GM12874 (cell line): ENCODE measurements at regions not wholly inside any gene's neighbourhood (a gene's known extent, or its start where the extent isn't known, plus 50 kb on each side); places are given as distances from the start of the nearest gene placed in this dataset.

Source experiments
- TF ChIP-seq, protein P1 (sequence below): IDR thresholded peaks from 2 replicates; pipeline ENCODE4 v1.5.1; 2011; ENCODE audit warnings: low read depth, mild to moderate bottlenecking, control low read depth, low read length, moderate library complexity; ENCODE audit not compliant: insufficient read depth

DNA sequence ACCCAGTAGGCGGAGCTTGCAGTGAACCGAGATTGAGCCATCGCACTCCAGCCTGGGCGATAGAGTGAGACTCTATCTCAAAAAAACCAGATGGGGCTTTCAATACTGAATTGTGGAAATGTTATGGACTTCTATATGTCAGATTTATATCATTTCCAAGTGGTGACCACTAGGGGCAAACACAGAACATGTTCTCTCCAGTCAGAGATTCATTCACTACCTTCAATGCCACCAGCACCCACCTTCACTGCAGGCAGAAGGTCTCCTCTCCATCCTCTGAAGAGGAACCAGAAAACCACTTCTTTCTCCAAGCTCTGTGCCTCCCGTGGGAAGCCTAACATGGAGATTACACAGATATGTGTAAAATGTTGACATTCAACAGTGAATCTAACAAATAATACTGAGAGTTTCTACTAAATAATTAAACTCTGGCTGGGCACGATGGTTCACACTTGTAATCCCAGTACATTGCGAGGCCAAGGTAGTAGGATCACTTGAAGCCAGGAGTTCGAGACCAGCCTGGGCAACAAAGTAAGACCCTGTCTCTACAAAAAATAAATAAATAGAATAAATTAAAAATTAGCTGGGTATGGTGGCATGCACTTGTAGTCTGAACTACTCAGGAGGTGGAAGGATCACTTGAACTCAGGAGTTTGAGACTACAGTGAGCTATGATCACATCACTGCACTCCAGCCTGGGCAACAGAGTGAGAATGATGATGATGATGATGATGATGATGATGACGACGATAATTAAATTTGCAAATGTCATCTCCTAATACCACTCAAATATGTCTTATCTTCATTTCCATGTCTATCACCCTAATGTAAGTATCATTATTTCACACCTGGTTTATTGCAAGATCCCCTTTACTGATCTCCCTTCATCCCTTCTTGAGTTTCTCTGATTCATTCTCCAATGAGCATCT lies 151.1 kb downstream of the ZNF281 start:
- TF ChIP-seq, protein P1, sequence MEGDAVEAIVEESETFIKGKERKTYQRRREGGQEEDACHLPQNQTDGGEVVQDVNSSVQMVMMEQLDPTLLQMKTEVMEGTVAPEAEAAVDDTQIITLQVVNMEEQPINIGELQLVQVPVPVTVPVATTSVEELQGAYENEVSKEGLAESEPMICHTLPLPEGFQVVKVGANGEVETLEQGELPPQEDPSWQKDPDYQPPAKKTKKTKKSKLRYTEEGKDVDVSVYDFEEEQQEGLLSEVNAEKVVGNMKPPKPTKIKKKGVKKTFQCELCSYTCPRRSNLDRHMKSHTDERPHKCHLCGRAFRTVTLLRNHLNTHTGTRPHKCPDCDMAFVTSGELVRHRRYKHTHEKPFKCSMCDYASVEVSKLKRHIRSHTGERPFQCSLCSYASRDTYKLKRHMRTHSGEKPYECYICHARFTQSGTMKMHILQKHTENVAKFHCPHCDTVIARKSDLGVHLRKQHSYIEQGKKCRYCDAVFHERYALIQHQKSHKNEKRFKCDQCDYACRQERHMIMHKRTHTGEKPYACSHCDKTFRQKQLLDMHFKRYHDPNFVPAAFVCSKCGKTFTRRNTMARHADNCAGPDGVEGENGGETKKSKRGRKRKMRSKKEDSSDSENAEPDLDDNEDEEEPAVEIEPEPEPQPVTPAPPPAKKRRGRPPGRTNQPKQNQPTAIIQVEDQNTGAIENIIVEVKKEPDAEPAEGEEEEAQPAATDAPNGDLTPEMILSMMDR, result peak; percentile 63; the same call in 1 of the 2 replicates

DNA sequence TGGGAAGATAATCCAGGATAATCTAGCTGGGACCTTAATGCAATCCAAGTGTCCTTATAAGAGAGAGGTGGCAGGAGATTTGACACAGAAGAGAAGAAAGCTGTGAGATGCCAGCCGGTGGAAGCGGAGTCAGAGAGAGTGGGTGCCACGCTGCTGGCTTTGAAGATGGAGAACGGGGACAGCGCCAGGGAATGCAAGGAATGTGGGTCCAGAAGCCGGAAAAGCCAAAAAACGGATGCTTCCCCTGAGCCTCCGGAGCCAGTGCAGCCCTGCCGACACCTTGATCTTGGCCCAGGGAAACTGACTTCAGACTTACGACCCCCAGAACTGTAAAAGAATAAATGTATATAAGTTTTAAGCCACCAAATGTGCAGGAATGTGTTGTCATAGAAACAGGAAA lies 152.6 kb downstream of the ZNF281 start:
- TF ChIP-seq, protein P1, result no peak

DNA sequence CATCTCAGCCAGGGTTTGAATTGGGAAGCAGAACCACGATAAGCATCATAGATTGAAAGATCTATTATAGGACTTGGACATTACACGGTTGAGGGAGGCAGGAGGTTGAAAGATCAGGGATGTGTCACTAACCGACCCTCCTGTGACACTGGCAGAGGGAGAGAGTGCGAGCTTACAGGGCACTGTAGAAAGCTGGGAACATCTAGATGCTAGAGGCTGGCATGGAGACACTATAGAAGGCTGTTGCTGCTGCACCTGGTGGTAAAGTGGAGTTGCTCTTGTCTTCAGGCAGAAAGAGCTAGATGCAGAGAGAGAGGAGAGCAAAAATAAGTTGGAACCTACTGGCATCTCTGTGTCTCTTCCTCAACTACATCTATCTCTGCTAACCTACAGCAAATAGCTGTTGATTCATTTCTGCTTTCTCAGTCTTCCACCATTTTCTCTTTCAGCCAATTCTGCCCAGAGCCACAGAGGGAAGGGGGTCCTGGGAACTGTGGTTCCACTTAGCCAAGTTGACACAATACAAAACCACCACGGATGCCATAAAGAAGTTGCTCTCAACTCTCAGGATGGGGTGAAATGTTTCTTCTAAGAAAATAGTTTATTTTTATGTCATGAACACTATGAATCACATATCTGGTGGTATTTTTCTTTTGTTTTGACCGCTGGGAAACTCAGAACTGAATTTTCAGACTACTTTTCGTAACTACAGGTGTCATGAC lies 155.9 kb downstream of the ZNF281 start:
- TF ChIP-seq, protein P1, result no peak

DNA sequence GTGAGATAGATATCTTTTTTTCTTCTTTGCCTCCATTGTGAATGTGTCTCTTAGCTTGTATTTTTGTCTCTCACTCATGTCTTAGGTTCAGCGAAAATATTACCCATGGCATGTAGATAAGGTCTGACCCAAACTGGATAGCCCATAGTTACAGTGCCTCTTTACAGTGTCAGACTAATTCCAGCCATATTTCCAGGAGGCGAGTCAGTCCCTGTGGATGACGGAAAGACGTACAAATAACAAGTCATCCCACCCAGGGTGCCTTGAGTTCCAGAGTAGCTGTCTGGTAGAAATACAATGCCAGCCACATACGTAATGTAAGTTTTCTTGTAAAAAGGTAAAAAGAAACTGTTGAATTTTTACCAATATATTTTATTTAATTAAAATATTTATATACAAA lies 157.3 kb downstream of the ZNF281 start:
- TF ChIP-seq, protein P1, result no peak

DNA sequence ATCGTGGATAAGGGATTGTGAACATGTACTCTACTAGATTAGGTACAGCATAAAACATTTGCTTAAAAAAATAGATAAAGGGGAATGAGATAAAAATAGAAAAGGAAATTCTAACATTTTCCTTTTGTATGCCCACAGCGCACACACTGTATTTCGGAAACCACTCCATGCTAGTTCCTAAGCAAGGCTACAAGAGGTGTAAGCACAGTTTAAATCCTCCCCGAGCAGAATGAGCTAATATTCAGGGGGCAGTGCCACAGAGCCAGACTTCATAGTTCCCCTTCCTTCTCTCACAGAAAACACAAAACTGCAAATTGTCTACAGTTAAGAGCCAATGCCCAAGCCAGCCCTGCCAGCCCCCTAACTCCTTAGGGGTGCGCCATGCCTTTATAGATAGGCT lies 159.4 kb downstream of the ZNF281 start:
- TF ChIP-seq, protein P1, result no peak

DNA sequence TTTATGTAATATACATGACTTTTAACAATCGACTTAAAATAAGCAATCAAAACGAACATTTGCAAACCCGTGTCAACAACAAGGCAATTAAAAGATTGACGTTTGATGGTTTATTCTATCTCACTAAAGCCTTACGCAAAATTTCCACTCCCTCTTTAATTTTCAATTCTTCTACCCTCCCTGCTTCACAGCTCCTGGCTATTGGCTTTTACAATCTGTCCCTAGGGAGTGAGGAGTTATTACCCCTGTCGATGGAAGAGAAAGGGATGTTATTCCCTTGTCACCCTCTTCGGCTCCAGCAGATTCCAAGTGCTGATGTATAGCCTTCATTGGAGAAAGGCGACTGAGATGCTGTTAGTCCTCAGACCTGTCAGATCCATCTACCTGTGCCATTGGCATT lies 161.3 kb downstream of the ZNF281 start:
- TF ChIP-seq, protein P1, result no peak

DNA sequence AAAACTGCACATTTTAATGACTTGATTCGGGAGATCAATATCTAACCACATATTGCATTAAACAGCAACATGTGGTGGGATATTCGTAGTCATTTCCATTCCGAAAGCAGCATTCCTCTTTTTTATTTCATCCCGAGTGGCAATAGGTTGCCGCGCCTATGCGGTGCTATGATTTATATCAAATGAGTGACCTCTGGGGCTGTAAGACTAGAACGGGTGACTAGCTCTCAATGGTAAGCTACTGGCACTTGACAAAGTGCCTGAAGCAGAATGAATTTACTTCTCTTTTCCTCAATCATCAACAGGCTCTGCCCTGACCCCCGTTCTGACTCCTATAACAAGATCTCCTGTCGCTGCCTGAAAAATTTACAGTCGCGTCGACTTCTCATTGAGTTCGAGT lies 162.3 kb downstream of the ZNF281 start:
- TF ChIP-seq, protein P1, result no peak
